ENCODE measurements at regions not wholly inside any gene's neighbourhood (a gene's known extent, or its start where the extent isn't known, plus 50 kb on each side); places are given as distances from the start of the nearest gene placed in this dataset.

DNA sequence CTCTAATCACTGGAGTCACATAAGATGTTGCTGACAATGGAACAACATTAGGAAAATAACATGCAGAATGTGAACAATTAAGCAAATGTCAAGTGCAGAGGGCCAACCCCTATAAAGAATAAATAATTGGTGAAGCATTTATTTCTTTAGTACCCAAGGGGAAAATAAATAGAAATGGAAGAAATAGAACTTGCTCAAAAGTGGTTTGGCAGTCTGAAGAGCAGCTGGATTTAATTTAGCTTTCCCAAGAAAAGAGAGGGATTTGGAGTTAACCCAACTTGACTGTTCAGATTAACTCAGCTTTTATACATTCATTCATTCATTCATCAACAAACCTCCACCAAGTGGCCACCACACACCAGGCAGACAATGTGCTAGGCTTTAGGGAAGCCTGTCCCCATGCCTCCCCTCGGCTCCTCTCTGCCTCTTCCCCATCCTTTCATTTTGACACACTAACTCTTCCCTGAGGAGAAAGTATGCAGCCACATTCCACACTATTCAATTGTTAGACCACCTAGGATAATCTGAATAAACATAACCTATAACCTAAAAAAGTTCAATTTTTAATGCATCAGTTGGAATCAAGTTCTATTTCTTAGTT lies 295.5 kb downstream of the AHR start:
- no peak overlapping the region for H3K4me3 ChIP-seq
- intact Hi-C loops (cut with DNase I; ENCODE audit: low total_unique reads) = no loop called here
- H3K27ac ChIP-seq = peak overlapping the region in 1 of 2 donors; percentile 27
- no peaks in the 10 kb centered on the region for H3K27me3 ChIP-seq
- no peaks in the 10 kb centered on the region for H3K4me1 ChIP-seq
- H3K36me3 ChIP-seq = no peaks in the 10 kb centered on the region
- DNase-seq = no peak
- no peak for TF ChIP-seq POLR2A (IDR thresholded peaks at IDR 0.05)
- TF ChIP-seq, protein P1, sequence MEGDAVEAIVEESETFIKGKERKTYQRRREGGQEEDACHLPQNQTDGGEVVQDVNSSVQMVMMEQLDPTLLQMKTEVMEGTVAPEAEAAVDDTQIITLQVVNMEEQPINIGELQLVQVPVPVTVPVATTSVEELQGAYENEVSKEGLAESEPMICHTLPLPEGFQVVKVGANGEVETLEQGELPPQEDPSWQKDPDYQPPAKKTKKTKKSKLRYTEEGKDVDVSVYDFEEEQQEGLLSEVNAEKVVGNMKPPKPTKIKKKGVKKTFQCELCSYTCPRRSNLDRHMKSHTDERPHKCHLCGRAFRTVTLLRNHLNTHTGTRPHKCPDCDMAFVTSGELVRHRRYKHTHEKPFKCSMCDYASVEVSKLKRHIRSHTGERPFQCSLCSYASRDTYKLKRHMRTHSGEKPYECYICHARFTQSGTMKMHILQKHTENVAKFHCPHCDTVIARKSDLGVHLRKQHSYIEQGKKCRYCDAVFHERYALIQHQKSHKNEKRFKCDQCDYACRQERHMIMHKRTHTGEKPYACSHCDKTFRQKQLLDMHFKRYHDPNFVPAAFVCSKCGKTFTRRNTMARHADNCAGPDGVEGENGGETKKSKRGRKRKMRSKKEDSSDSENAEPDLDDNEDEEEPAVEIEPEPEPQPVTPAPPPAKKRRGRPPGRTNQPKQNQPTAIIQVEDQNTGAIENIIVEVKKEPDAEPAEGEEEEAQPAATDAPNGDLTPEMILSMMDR (IDR thresholded peaks at IDR 0.05) = no peak
- no peaks in the 10 kb centered on the region for H3K9me3 ChIP-seq

DNA sequence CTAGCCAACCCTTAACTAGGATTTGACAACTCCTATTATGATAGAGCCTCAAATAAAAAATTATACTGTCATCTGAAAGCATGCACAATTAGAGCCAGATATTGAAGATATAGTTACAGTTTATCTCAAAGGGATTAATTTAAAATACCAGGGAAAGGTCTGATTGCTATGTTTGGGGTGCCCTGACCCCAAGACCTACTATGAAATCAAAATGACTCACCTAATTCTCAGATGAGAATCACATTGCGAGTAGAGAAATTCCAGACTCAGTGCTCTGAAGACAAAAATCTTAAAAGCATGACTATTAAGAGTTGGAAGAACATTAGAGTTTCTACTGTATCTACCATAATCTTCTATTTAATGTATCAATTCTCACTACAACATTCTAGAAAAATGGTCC lies 297.1 kb downstream of the AHR start:
- no peak for TF ChIP-seq POLR2A (IDR thresholded peaks at IDR 0.05)
- TF ChIP-seq, protein P1 (IDR thresholded peaks at IDR 0.05) = no peak
- Histone ChIP-seq H3K9me3 (no peaks in the 10 kb centered on the region), H3K4me1 (no peaks in the 10 kb centered on the region), H3K4me3 (no peak overlapping the region), H3K27ac (no peak overlapping the region), H3K27me3 (no peaks in the 10 kb centered on the region), H3K36me3 (no peaks in the 10 kb centered on the region)
- intact Hi-C loops (cut with DNase I; ENCODE audit: low total_unique reads) = no loop called here
- DNase-seq = no peak

DNA sequence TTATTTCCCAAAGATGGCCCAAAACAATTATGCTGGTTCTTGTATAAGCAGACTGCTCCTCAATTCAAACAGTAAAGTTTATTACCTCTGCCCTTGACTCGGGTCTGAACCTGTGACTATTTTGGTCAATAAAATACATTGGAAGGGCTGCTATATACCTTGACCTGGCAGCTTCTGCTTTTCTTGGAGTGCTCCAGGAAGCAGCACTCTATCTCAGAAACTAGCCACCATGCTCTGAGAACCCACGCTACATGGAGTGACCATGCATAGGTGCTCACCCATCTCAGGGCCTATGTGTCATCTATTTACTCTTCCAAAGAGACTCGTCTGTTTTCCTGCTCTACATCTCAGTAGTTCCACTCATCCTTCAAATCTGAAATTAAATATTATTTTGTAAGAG lies 299.9 kb downstream of the AHR start:
- intact Hi-C loops (cut with DNase I; ENCODE audit: low total_unique reads) = no loop called here
- Histone ChIP-seq H3K27ac (no peak overlapping the region), H3K4me3 (no peak overlapping the region), H3K4me1 (no peaks in the 10 kb centered on the region), H3K36me3 (no peaks in the 10 kb centered on the region), H3K27me3 (no peaks in the 10 kb centered on the region), H3K9me3 (no peaks in the 10 kb centered on the region)
- TF ChIP-seq, protein P1 (IDR thresholded peaks at IDR 0.05) = no peak
- no peak for TF ChIP-seq POLR2A (IDR thresholded peaks at IDR 0.05)
- no peak for DNase-seq

DNA sequence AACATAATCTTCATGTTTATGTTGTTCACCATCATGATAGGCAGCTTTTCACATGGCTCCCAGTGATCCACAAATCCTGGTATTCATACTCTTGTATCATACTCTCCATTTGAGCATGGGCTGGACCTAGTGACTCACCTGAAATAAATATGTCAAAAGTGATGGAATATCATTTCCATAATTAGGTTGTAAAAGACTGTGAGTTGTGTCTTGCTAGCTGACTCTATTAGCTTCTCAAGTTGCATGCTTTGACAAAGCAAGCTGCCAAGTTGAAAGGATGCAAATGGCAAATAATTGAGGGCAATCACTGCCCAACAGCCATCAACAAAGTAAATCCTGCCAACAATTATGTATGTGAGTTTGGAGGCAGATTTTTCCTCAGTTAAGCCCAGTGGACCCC lies 300.4 kb downstream of the AHR start:
- H3K27ac ChIP-seq = no peak overlapping the region
- no peaks in the 10 kb centered on the region for H3K4me1 ChIP-seq
- intact Hi-C loops (cut with DNase I; ENCODE audit: low total_unique reads) = no loop called here
- no peaks in the 10 kb centered on the region for H3K36me3 ChIP-seq
- no peak for DNase-seq
- H3K4me3 ChIP-seq = no peak overlapping the region
- no peaks in the 10 kb centered on the region for H3K9me3 ChIP-seq
- no peaks in the 10 kb centered on the region for H3K27me3 ChIP-seq
- TF ChIP-seq, protein P1 (IDR thresholded peaks at IDR 0.05) = no peak
- no peak for TF ChIP-seq POLR2A (IDR thresholded peaks at IDR 0.05)

DNA sequence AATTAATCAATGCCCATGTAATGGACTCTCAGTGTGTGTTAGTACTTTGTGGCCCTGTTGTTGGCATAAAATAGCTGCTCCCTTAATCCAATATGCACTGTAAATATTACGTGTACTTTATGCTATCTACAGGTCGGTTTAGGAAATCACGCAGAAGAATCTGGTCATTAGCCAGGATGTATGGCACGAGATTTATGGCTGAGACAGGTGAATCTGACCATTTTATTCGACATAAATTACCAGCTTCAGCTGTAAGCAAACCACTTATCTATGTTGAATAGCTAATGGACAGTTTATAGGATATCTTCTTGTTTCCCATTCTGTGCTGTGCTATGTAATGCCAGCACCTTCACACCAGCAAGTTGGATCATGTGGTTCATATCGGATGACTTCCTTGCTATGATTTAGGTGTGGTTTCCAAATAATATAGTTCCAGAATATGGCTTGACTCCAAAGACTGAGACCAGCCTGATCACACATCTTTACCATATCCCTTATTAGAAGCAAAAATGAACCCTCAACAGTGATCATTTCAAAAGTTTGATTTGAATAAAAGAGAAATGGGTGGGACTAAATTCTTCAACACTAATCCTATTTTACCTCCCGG lies 301.4 kb downstream of the AHR start:
- intact Hi-C loops (cut with DNase I; ENCODE audit: low total_unique reads) = no loop called here
- H3K36me3 ChIP-seq = no peaks in the 10 kb centered on the region
- no peak overlapping the region for H3K4me3 ChIP-seq
- H3K27ac ChIP-seq = no peak overlapping the region
- DNase-seq = no peak
- no peaks in the 10 kb centered on the region for H3K9me3 ChIP-seq
- TF ChIP-seq POLR2A (IDR thresholded peaks at IDR 0.05) = no peak
- TF ChIP-seq, protein P1 (IDR thresholded peaks at IDR 0.05) = no peak
- H3K27me3 ChIP-seq = no peaks in the 10 kb centered on the region
- no peaks in the 10 kb centered on the region for H3K4me1 ChIP-seq
